ENCODE measurements at regions not wholly inside any gene's neighbourhood (a gene's known extent, or its start where the extent isn't known, plus 50 kb on each side); places are given as distances from the start of the nearest gene placed in this dataset.
"Not testable (repeated sequence)": the region's sequence is repeated elsewhere in the genome, so short reads cannot be mapped to it uniquely, and the experiment has no call there.

GRCh38 chrX:9410889-9411288 is 54.0 kb upstream of the TBL1X start:
- TF ChIP-seq CTCF, POLR2A (IDR thresholded peaks at IDR 0.05): not testable (repeated sequence)
